Thoracic aorta (tissue), 2 donors: ENCODE measurements at regions not wholly inside any gene's neighbourhood (a gene's known extent, or its start where the extent isn't known, plus 50 kb on each side); places are given as distances from the start of the nearest gene placed in this dataset.

Experiments
- ATAC-seq: fragments of 150-250 bp; one replicate; pipeline ENCODE4 v1.8.0; 2017; ENCODE audit warnings: low read depth; ENCODE audit not compliant: insufficient number of reproducible peaks, low FRiP score
- DNase-seq: peaks from one replicate; pipeline ENCODE4 v3.0.0-alpha.2; 2020; ENCODE audit warnings: low spot score
- H3K27ac ChIP-seq, 2 donors: fragments of 200-600 bp; sonication (generic); 1 replicate in 1 of 2; 2 replicates in 1 of 2; pipeline ENCODE4 v1.5.1; 2016; ENCODE audit warnings: mild to moderate bottlenecking in 2 of 2, moderate library complexity in 2 of 2
- H3K27me3 ChIP-seq: fragments of 200-600 bp; sonication (generic); replicated peaks from 2 replicates; pipeline ENCODE4 v1.6.0; 2016; ENCODE audit warnings: mild to moderate bottlenecking; ENCODE audit not compliant: insufficient read depth
- H3K36me3 ChIP-seq: fragments of 200-600 bp; sonication (generic); one replicate; pipeline ENCODE4 v1.5.1; 2016
- H3K4me1 ChIP-seq, 2 donors: fragments of 200-600 bp; sonication (generic); 1 replicate in 1 of 2; 2 replicates in 1 of 2; pipeline versions ENCODE4 v1.5.1 to v1.6.0; 2016; ENCODE audit warnings: low read depth in 2 of 2, mild to moderate bottlenecking in 1 of 2; ENCODE audit not compliant: control insufficient read depth in 1 of 2
- H3K4me3 ChIP-seq: fragments of 200-600 bp; sonication (generic); 2 replicates; pipeline ENCODE4 v1.5.1; 2016; ENCODE audit warnings: mild to moderate bottlenecking
- H3K9me3 ChIP-seq: fragments of 200-600 bp; sonication (generic); 2 replicates; pipeline ENCODE4 v1.5.1; 2016
- TF ChIP-seq, protein P1 (sequence below): fragments of 200-600 bp; sonication (generic); IDR thresholded peaks from one replicate; pipeline ENCODE4 v1.5.1; 2019; ENCODE audit warnings: antibody characterized with exemption

DNA sequence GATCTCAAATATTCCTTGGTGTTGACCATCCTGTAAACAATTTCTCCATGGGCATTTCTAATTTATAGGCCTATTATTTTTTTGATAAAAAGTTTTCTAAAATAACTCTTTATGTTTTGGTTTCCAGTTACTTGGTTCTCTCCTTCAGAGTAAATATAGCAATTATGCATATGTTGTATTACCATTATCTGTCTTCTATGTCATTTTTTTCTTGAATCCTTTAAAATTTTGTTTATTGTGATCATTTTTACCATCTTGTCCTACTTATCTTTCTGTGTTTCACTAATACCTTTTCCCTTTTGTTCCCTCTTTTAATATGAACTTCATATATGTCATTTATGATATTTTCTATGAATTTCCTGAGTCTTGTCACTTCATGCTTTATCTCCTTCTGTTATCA is 341.1 kb downstream of the PDCD6IP start:
- TF ChIP-seq, protein P1, sequence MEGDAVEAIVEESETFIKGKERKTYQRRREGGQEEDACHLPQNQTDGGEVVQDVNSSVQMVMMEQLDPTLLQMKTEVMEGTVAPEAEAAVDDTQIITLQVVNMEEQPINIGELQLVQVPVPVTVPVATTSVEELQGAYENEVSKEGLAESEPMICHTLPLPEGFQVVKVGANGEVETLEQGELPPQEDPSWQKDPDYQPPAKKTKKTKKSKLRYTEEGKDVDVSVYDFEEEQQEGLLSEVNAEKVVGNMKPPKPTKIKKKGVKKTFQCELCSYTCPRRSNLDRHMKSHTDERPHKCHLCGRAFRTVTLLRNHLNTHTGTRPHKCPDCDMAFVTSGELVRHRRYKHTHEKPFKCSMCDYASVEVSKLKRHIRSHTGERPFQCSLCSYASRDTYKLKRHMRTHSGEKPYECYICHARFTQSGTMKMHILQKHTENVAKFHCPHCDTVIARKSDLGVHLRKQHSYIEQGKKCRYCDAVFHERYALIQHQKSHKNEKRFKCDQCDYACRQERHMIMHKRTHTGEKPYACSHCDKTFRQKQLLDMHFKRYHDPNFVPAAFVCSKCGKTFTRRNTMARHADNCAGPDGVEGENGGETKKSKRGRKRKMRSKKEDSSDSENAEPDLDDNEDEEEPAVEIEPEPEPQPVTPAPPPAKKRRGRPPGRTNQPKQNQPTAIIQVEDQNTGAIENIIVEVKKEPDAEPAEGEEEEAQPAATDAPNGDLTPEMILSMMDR = no peak
- no peaks in the 10 kb centered on the region for H3K36me3 ChIP-seq
- no peaks in the 10 kb centered on the region for H3K4me1 ChIP-seq
- no peak overlapping the region for H3K4me3 ChIP-seq
- peaks cover 4% of the 10 kb centered on the region for H3K9me3 ChIP-seq
- ATAC-seq (no peak), DNase-seq (no peak)
- H3K27me3 ChIP-seq = no peaks in the 10 kb centered on the region
- H3K27ac ChIP-seq = no peak overlapping the region

DNA sequence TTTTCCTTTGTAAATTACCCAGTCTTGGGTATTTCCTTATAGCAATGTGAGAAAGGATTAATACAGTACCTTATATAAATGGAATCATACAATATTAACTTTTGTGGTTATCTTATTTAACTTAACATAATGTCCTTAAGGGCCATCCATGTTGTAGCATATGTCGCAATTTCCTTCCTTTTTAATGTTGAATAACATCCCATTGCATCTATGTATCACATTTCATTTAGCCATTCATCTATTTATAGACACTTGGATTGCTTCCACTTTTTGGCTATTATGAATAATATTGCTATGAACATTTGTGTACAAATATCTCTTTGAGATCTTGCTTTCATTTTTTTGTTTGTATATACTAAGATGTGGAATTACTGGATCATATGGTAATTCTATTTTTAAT is 342.2 kb downstream of the PDCD6IP start:
- ATAC-seq (no peak), DNase-seq (no peak)
- no peaks in the 10 kb centered on the region for H3K9me3 ChIP-seq
- H3K27ac ChIP-seq = no peak overlapping the region
- H3K4me1 ChIP-seq = no peaks in the 10 kb centered on the region
- no peaks in the 10 kb centered on the region for H3K36me3 ChIP-seq
- TF ChIP-seq, protein P1 = no peak
- H3K27me3 ChIP-seq = no peaks in the 10 kb centered on the region
- no peak overlapping the region for H3K4me3 ChIP-seq

DNA sequence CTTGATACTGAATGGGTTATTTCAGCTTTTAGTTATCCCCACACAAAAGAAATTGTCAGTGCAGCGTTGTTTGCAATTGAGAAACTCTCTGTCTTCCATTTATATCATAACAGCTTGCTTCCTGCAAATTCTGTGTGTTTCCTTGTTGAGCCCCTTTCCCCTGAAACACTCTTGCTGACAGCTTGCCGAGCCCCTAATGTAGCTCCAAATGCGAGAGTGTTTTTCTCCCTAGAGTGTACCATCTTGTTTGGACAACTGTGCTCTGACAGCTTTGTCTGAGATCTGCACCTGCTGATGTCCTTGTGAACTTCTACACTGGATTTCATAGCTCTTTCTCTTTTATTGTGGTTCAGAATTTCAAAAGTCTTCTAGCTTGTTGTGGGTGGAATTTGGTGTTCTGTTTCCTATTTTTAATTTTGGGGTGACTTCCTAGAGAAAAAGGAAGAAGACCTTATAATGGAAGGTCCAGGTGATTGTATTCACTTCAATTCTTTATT is 343.5 kb downstream of the PDCD6IP start:
- no peaks in the 10 kb centered on the region for H3K9me3 ChIP-seq
- H3K27me3 ChIP-seq = no peaks in the 10 kb centered on the region
- no peak overlapping the region for H3K27ac ChIP-seq
- H3K36me3 ChIP-seq = no peaks in the 10 kb centered on the region
- H3K4me3 ChIP-seq = no peak overlapping the region
- ATAC-seq (no peak), DNase-seq (no peak)
- no peaks in the 10 kb centered on the region for H3K4me1 ChIP-seq
- TF ChIP-seq, protein P1 = no peak

DNA sequence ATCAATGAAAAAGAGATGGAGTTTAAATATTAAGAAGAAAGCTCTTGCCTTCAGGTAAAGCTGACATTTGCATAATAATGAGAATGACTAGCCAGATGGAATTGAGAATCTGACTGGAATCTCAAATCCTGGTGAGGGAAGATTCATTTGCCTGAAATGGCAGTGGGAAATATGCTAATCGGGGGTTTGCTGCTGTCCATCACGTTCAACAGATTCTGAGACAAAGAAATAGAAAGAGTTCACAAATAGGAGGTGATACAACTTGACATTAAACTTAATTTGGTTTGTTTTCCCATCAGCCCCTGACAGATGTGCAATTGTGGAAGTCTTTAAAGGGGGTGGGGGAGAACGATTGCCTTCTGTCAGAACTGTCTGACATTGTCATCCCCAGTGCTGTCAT is 347.4 kb downstream of the PDCD6IP start:
- Histone ChIP-seq H3K36me3 (no peaks in the 10 kb centered on the region), H3K27me3 (no peaks in the 10 kb centered on the region), H3K27ac (no peak overlapping the region), H3K4me3 (no peak overlapping the region), H3K9me3 (no peaks in the 10 kb centered on the region), H3K4me1 (no peaks in the 10 kb centered on the region)
- DNase-seq = no peak
- ATAC-seq = no peak
- TF ChIP-seq, protein P1 = no peak

DNA sequence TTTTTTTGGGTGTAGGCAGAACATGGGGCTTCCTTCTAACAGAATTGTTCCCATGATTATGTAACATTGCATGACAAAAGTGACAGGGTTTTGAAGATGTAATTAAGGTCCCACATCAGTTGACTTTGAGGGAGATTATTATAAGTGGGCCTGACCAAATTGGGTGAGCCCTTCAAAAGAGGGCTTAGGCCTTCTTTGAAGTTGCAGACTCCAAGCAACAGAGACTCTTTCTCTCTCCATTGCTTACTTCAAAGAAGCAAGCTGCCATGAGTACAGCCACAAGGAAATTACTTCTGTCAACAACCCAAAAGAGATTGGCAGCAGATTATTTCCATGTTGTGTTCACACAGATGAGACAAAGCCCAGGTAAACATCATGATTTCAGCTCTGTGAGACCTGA is 348.2 kb downstream of the PDCD6IP start:
- TF ChIP-seq, protein P1 = no peak

More for the DNA sequence above, 348.2 kb downstream of the PDCD6IP start:
- no peaks in the 10 kb centered on the region for H3K4me1 ChIP-seq
- ATAC-seq (no peak), DNase-seq (no peak)
- no peaks in the 10 kb centered on the region for H3K36me3 ChIP-seq
- H3K9me3 ChIP-seq = no peaks in the 10 kb centered on the region
- H3K27ac ChIP-seq = no peak overlapping the region
- no peak overlapping the region for H3K4me3 ChIP-seq
- H3K27me3 ChIP-seq = no peaks in the 10 kb centered on the region
